ENCODE measurements at regions not wholly inside any gene's neighbourhood (a gene's known extent, or its start where the extent isn't known, plus 50 kb on each side); places are given as distances from the start of the nearest gene placed in this dataset.

GRCh38 chr1:217181176-217181746 lies 449.6 kb downstream of the GPATCH2 start:
- Histone ChIP-seq H3F3A (ENCODE audit: control insufficient read depth, insufficient read depth) (no peaks in the 10 kb centered on the region), H3K4me1 (ENCODE audit: control insufficient read depth, low read length) (no peaks in the 10 kb centered on the region), H4K20me1 (ENCODE audit: control insufficient read depth, insufficient read depth, low read depth, low read length) (no peaks in the 10 kb centered on the region), H3K79me2 (ENCODE audit: control insufficient read depth, low read length) (no peaks in the 10 kb centered on the region), H3K27ac (ENCODE audit: low read depth, low read length) (no peak overlapping the region), H3K9me2 (replicated peaks; ENCODE audit: control insufficient read depth, low read length) (no peaks in the 10 kb centered on the region), H3K9me3 (ENCODE audit: control insufficient read depth, insufficient read depth, low read length) (no peaks in the 10 kb centered on the region), H3K36me3 (ENCODE audit: control insufficient read depth, low read length) (no peaks in the 10 kb centered on the region), H3K27me3 (ENCODE audit: control insufficient read depth, low read length) (no peaks in the 10 kb centered on the region), H3K4me3 (ENCODE audit: low read length) (no peak overlapping the region), H3K4me2 (ENCODE audit: low read length) (no peak overlapping the region)
- TF ChIP-seq, protein P1, sequence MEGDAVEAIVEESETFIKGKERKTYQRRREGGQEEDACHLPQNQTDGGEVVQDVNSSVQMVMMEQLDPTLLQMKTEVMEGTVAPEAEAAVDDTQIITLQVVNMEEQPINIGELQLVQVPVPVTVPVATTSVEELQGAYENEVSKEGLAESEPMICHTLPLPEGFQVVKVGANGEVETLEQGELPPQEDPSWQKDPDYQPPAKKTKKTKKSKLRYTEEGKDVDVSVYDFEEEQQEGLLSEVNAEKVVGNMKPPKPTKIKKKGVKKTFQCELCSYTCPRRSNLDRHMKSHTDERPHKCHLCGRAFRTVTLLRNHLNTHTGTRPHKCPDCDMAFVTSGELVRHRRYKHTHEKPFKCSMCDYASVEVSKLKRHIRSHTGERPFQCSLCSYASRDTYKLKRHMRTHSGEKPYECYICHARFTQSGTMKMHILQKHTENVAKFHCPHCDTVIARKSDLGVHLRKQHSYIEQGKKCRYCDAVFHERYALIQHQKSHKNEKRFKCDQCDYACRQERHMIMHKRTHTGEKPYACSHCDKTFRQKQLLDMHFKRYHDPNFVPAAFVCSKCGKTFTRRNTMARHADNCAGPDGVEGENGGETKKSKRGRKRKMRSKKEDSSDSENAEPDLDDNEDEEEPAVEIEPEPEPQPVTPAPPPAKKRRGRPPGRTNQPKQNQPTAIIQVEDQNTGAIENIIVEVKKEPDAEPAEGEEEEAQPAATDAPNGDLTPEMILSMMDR (IDR thresholded peaks at IDR 0.05; ENCODE audit: low read depth, low read length, poor library complexity, severe bottlenecking) = no peak
- TF ChIP-seq EZH2phosphoT487 (IDR thresholded peaks at IDR 0.05; ENCODE audit: borderline replicate concordance, low read length) = no peak

DNA sequence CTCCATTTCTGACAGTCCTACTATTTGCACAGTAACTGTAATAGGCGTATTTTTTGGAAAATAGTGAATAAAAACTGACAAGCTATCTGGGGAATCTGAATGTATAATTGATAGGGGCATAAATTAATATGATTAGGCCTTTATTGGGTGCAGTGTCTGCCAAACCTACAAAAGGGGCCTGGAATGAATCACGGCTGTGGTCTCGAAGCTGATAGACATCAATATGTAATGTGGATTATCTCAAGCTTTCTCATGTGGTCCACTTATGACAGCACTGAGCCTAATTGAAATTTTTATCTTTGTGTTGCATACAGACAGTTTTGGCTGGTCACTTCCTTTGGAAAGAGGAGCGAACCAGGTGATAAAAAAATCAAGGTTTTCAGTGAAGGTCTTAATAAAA lies 450.4 kb downstream of the GPATCH2 start:
- Histone ChIP-seq H3K4me1 (ENCODE audit: control insufficient read depth, low read length) (no peaks in the 10 kb centered on the region), H3K9me2 (replicated peaks; ENCODE audit: control insufficient read depth, low read length) (no peaks in the 10 kb centered on the region), H3K4me3 (ENCODE audit: low read length) (no peak overlapping the region), H3K27me3 (ENCODE audit: control insufficient read depth, low read length) (no peaks in the 10 kb centered on the region), H3K9me3 (ENCODE audit: control insufficient read depth, insufficient read depth, low read length) (no peaks in the 10 kb centered on the region), H3F3A (ENCODE audit: control insufficient read depth, insufficient read depth) (no peaks in the 10 kb centered on the region), H3K4me2 (ENCODE audit: low read length) (no peak overlapping the region), H3K27ac (ENCODE audit: low read depth, low read length) (no peak overlapping the region), H3K36me3 (ENCODE audit: control insufficient read depth, low read length) (no peaks in the 10 kb centered on the region), H3K79me2 (ENCODE audit: control insufficient read depth, low read length) (no peaks in the 10 kb centered on the region), H4K20me1 (ENCODE audit: control insufficient read depth, insufficient read depth, low read depth, low read length) (no peaks in the 10 kb centered on the region)
- TF ChIP-seq EZH2phosphoT487 (IDR thresholded peaks at IDR 0.05; ENCODE audit: borderline replicate concordance, low read length) = no peak
- TF ChIP-seq, protein P1 (IDR thresholded peaks at IDR 0.05; ENCODE audit: low read depth, low read length, poor library complexity, severe bottlenecking) = no peak

DNA sequence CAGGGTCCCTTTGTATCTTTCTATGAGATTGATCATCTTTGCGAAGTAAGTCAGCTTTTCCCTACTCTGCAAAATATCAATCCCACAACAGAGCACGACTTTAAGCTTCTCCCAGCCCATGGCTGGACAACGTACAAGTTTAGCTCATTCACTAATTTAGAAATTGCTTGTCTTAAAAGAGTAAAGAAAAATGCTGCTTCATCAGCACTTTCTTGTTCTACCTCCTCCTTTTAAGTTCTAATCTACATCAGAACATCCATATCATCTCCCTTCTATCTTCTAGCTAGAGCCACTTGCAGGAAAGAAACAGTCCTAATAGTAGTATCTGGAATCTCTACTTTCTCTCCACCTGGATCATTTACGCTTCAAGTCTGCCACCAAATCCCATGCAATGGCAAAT lies 441.2 kb upstream of the ESRRG start:
- Histone ChIP-seq H3K27ac (ENCODE audit: low read depth, low read length) (no peak overlapping the region), H3K4me2 (ENCODE audit: low read length) (no peak overlapping the region), H3K79me2 (ENCODE audit: control insufficient read depth, low read length) (no peaks in the 10 kb centered on the region), H3K4me3 (ENCODE audit: low read length) (no peak overlapping the region), H4K20me1 (ENCODE audit: control insufficient read depth, insufficient read depth, low read depth, low read length) (no peaks in the 10 kb centered on the region), H3K36me3 (ENCODE audit: control insufficient read depth, low read length) (no peaks in the 10 kb centered on the region), H3F3A (ENCODE audit: control insufficient read depth, insufficient read depth) (no peaks in the 10 kb centered on the region), H3K9me3 (ENCODE audit: control insufficient read depth, insufficient read depth, low read length) (no peaks in the 10 kb centered on the region), H3K9me2 (replicated peaks; ENCODE audit: control insufficient read depth, low read length) (no peaks in the 10 kb centered on the region), H3K4me1 (ENCODE audit: control insufficient read depth, low read length) (no peaks in the 10 kb centered on the region), H3K27me3 (ENCODE audit: control insufficient read depth, low read length) (no peaks in the 10 kb centered on the region)
- no peak for TF ChIP-seq EZH2phosphoT487 (IDR thresholded peaks at IDR 0.05; ENCODE audit: borderline replicate concordance, low read length)
- TF ChIP-seq, protein P1 (IDR thresholded peaks at IDR 0.05; ENCODE audit: low read depth, low read length, poor library complexity, severe bottlenecking) = no peak

Measured in DOHH2 (cell line).